HG03558 (cell line): ENCODE measurements at regions not wholly inside any gene's neighbourhood (a gene's known extent, or its start where the extent isn't known, plus 50 kb on each side); places are given as distances from the start of the nearest gene placed in this dataset.

ENCODE experiments used
- ATAC-seq: cut with Tn5 transposase; IDR thresholded peaks from one replicate; pipeline ENCODE4 v1.9.1; 2021; ENCODE audit warnings: moderate number of reproducible peaks; ENCODE audit not compliant: unreplicated experiment; ENCODE audit errors: extremely low read depth

DNA sequence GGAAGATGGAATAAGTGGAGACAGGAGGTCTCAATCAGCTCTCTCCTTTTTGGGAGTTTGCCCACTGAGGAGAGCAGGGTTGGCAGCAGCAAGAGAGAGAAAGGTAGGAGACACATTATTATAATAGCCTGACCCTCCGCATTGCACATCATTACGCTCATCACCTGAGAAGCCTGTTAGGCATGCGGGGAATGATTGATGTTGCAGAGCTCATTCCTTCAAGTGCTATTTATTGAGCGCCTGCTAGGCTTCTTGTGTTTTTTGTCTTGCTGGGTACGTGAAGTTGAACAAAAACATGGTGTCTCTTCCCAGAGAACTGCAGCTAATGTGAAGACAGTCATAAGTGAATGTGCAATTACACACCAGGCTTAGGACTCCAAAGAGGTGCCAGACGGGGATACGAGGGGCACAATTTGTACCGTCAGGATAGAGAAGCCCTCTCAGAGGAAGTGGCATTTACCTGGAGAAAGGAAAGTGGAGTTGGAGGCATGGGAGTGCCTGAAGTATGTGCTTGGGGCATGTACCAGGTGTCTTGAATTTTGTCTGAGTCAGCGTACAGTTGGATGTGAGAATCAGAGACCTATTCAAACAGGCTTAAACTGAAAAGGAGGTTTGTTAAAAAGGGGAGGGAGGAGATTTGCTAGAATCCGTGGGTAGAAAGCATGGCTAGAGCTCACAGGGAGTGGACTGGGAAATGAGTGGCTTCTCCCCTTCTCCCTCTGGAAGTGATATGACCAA lies 90.2 kb upstream of the SOD3 start:
- ATAC-seq: no peak

DNA sequence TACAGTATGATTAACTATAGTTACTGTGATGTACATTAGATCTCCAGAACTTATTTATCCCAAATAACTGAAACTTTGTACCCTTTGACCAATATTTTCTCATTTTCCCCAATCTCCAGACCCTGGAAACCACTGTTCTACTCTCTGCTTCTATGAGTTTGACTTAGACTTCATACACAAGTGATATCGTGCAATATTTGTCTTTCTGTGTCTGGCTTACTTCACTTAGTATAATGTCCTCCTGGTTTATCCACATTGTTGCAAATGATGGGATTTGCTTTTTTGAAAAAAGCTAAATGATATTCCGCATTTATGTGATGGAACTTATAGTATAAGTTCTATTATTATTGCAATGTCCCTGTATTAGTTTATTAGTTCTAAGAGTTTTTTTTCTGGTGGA lies 81.8 kb upstream of the SOD3 start:
- ATAC-seq: no peak

DNA sequence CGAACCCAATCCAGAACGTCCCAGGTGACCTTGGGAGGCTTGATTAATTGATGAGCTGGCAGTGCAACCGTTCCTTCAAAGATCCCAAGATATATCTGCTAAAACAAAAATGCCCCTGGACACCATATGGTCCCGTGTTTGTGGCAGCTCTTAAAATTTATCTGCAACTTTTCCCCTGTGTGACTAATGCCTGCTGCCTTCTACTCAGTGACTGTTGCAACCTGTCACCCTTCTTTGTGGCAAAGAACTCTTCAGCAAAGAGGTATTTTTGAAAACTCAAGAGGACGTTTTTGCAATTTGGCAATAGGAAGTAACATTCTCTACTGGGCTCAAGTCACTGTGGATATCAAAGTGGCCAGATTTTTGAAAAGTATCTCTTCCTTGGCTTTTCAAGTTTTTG lies 75.8 kb upstream of the SOD3 start:
- no peak for ATAC-seq

DNA sequence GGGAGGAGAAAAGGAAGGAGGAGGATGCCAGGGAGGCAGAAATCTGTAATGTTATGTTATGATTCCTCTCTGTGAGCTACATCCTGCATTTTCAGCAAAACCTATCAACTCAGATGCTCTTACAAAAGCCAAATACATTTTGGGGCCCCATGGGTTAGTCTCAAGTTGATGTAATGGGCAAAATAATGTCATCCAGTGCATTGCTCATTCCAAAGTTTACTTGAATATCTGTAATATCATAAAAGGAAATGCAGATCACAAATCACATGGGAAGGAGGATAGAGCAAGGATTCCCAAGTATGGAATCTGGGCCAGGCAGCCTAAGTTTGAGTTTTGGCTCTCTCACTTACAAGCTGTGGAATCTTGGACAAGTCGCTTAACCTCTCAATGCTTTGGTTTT lies 74.9 kb upstream of the SOD3 start:
- no peak for ATAC-seq

DNA sequence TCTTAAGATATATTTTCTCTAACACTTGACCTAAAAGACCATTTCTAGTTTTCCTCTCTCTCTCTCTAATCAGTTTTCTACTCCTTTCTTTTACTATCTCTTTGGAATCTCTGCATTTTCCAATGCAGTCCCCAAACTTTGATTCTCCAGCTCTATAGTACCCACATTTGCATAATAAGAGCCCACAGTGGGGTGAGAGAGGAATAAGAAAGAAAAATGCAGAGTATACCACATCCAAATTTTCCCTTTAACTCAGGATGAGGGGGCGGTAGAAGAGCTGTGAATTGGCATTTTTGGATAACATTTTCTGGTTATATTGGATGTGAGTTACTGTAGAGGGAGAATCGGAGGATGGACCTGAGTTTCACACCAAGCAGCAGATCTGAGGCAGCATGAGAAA lies 74.4 kb upstream of the SOD3 start:
- no peak for ATAC-seq

DNA sequence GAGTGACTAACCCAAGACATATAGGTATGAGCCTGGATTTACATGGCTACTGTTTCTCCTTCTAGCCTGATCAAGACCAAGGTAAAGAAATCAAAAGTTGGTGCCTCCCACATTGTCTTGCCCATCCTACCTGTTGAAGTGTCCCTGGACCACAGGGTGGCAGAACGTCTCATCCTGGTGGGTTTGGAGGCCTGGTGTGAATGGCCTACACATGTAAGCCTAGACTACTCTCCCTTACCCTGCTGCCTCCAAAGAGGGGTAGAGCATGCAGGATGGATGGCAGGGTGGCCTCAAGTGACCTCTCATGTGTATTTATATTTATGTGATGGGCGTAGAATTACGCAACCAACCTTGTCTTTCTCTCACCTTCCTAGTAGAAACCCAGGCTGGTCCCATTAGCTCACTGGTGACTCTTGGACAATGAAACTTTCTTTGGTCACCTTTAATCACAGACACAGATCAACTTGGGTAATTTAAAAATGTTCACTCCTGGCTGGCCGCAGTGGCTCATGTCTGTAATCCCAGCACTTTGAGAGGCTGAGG lies 73.3 kb upstream of the SOD3 start:
- no peak for ATAC-seq

DNA sequence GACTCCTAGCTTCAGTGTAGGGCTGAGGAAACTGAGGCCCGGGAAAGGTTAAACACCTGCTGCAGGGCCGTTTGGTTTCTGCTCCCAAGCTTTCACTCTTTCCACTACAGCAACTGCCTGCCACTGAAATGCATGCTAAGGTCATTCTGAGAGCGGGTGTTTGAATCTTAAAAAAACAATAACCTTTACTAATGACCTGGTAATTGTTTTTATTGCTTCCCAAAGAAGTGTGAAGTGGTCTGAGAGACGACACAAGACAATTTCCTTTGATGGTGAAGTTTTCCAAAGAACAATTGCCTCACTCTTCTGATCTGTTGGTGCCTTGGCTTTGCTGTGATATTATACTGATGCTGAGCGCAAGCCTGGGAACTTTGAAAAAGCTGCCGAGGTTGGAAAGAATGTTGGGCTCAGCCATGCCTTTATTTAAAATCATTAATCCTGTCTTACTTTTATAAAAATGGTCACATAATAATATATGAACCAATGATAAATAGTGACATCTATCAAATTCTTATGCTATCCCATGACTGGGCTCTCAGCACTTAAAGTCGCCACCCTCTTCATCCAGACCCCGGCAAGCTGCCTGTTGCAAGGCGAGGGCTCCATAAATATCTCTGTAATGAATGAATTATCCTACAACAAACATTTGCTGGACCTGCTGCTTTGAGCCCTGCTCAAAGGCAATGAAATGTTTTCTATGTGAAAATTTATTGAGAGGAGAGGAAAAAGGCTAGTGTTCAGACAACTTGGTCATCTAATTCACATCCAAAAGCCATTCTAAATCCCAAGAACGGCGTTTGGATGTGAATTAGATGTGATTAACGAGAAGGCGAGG lies 67.8 kb upstream of the SOD3 start:
- no peak for ATAC-seq

DNA sequence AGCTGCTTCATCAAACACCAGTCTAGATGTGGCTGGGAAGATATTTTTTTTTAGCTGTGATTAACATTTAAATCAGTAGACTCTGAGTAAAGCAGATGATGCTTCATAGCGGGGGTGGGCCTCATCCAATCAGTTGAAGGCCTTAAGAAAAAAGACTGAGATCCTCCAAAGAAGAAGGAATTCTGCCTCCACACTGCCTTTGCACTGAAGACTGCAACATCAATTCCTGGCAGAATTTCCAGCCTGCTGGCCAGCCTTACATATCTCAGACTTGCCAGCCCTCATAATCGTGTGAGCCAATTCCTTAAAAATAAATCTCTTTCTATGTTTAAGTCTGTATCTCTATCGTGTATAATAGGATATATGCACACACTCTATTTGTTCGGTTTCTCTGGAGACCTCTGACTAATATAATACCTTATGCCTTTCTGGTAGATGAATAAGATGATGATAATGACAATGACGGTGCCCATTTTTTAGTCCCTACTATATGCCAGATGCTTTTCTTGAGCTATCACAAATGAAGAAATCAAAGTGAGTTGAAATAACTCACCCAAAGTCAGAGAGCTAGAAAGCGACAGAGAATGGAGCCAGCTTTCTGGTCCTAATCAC lies 66.1 kb upstream of the SOD3 start:
- no peak for ATAC-seq

DNA sequence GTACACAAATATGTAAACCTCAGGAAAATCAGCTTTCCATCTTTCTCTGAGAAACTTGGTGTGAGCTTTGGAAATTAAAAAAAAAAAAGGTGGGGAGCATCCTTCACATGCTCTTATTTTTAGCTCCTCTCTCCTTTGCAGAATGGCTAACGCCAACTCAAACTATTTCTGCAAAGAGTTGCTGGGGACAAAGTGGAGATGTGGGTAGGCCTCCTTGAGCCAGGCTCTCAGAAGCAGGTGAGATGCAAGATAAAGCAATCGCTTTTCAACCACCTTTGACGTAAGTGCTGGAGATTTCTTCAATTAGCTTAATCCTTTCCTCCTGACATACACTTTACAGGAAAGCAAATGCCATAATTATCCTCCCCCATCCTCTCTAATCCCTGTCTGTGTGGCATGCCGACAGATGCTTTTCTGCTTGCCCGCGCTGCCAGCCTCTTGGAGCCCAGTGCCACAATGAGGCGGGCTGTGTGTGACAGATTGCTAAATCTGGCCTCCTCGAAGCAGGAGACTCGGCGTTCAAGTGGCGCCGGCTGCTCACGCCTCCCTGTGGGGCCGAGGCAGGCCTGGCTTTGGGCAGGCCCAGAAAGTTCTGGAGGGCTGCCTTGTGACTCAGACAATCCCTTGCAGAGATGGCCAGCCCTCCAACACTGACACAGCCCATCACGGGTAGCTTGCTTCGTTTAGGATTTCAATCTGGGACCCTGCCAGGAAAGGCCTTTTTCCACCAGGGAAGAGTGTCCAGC lies 64.9 kb upstream of the SOD3 start:
- no peak for ATAC-seq

DNA sequence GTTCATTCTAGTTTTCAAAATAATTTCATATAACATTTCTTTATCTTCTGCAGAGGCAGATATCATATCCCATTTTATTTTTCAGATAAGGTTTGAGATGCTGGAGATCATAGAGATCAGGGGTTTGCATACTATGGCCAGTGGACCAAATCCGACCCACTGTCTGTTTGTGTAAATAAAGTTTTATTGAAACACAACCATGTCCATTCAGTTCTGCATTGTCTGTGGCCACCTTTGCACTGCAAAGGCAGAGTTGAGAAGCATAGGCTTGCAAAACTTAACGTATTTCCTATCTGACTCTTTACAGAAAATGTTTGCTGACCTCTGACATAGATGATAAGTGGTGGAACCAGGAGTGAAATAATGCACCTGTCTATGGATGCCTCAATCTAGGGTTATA lies 63.9 kb upstream of the SOD3 start:
- ATAC-seq: no peak

DNA sequence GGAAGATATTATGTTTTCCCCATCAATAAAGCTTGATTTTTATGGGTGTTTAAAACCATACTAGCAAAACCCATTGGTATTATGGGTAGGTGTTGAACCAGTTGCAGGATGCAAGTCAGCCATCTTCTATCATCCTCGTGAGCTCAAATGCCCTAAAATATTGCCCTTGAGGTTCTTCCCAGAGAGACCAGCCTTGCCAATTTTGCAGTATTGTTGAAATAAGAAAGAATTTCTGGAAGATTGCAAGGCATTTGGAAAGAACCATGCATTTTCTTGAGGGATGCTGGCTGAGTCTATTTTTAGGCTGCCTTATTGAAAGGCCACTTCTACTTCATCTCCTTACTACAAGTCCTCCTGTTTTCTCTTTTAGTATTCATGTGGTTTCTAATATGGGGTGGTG lies 60.9 kb upstream of the SOD3 start:
- ATAC-seq: no peak

DNA sequence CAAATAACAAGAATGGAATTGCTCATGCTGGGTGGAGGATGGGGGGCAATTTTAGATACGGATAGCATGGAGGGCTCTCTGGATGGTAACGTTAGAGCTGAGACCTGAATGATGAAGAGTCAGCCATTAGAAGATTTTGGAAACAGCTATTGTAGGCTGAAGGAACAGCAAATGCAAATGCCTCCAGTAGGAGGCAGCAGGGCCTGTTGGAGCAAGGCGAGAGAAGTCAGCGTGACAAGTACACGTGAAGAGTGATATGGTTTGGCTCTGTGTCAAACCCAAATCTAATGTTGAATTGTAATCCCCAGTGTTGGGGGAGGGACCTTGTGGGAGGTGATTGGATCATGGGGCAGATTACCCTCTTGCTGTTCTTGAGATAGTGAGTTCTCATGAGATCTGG lies 59.3 kb upstream of the SOD3 start:
- no peak for ATAC-seq

DNA sequence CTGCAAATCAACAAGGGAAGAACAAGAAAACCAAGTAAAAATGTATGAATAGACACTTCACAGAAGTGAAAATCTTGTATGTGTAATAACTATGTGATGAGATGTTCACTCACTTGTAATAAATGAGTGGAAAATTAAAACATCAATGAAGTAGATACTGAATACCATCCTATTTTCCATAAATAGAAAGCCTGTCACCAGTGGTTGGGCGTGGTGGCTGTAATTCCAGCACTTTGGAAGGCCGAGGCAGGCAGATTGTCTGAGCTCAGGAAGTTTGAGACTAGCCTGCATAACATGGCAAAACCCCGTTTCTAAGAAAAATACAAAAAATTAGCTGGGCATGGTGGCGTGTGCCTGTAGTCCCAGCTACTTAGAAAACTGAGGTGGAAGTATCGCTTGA lies 53.5 kb upstream of the SOD3 start:
- no peak for ATAC-seq

DNA sequence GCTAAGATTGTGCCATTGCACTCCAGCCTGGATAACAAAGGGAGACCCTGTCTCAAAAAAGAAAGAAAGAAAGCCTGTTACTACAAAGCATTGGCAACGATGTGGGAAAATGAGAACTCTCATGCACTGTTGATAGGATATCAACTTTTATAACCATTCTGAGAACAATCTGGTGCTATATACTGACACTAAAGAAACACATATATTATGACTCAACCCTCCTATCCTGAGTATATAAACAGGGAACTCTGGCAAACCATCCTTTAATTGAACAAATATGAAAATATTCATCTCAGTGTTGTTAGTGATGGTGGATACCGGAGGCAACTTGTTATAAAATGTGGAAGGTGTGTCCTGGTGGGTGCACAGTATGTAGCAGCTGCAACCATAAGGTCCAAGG lies 53.0 kb upstream of the SOD3 start:
- ATAC-seq: no peak

DNA sequence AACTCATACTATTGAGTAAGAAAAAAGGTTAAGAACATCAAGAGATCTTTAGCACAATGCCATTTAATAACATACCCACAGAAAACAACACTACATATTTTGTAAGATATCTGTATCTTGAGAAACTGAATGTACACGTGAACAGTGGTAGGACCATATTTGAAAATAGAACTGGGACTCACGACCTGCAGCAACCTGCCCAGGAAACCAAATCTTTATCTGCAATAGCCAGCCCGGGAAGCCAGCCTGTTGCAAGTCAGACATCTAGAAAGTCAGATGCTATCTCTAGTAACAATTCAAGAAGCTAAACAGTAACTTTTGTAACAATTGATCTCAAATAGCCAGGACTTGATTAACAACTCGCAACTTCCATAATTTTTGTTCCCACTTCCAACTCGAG lies 52.6 kb upstream of the SOD3 start:
- no peak for ATAC-seq

DNA sequence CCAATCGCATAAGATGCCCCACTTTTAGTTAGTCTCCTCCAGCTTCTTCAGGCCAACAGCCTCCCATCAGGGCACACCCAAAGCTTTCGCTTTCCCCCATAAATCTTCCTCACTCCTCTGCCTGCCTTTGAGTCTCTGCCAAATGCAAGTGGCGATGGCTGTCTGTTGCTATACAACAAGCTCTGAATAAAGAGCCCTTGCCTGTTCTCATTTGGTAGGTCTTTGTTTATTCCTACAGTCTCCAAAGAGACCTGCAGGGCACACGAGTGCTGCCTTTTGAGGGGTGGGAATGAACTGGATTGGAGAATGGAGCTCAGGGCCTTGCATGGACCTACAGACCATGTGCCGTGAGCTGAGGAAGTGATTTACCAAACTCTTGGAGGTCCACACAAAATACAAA lies 52.2 kb upstream of the SOD3 start:
- ATAC-seq: no peak

DNA sequence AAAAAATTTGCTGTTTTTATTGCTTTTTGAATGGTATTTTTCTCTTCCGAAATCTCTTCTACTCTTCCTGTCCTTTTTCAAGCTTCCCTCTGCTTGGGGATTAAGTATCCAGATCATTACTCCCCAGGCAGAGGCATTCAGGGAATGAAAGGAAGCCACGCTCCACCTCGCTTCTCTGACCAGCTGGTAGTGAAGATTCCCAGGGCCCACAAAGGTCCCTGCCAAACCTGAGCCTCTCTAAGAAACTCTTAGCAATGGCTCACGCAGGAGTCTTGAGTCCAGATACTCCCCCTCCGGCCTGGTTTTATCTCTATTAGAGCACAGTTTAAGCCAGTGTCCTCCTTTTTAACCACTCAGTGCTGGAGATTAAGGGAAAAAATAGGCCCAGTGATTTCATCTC lies 51.4 kb upstream of the SOD3 start:
- no peak for ATAC-seq

DNA sequence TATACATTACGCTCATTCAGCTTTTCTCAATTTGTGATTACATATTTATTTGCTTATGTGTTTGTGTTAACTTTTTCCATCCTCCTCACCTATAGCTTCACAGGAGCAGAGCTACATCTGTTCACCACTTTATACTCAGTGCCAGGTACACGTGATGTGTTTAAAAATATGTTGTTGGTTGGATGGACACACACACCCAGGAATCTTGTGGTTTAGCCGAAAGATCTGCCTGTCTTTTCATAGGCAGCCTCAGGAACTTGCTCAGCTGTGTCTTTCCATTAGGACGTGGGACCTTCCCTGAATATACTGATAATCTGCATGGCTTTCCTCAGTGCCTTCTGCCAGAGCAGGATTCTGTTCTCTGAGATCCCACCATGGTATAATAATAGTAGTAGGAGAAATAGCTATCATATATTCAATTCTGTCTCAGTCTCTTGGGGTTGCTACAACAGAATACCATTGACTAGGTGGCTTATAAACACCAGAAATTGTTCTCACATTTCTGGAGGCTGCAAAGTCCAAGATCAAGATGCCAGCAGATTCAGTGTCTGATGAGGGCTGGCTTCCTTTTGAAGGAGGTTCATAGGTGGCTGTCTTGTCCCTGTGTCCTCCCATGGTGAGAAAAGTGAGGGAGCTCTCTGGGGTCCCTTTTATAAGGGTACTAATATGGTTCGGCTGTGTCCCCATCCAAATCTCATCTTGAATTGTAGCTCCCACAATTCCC lies 50.0 kb upstream of the SOD3 start:
- ATAC-seq: no peak
